T-cell (primary cell): ENCODE measurements at regions not wholly inside any gene's neighbourhood (a gene's known extent, or its start where the extent isn't known, plus 50 kb on each side); places are given as distances from the start of the nearest gene placed in this dataset.

Experiments used
- ATAC-seq, 4 experiments: fragments of 200-7000 bp in 3 of 4; fragments of 150-1000 bp in 1 of 4; cut with Tn5 transposase; replicated peaks in 1 of 4; 1 replicate in 3 of 4; 2 replicates in 1 of 4; pipeline ENCODE4 v1.10.0; 2021; ENCODE audit warnings: moderate library complexity in 3 of 4, mild to moderate bottlenecking in 2 of 4, moderate number of reproducible peaks in 1 of 4
- CTCF ChIA-PET, 2 donors: fragments of 300-600 bp; sonication (Branson Sonifier 250); formaldehyde crosslinking; loops; one replicate each; lab custom pipeline; 2022; ENCODE audit warnings: antibody characterized with exemption in 2 of 2; lab: Charles Lee
- POLR2A ChIA-PET, 2 donors: fragments of 300-600 bp; sonication (Branson Sonifier 250); formaldehyde crosslinking; loops; one replicate each; lab custom pipeline; 2022; ENCODE audit warnings: antibody characterized with exemption in 2 of 2; lab: Charles Lee
- DNase-seq, 35 experiments: peaks; one replicate each; pipeline versions ENCODE4 v3.0.0 to v3.0.0-alpha.2; 2013 to 2023
- H3K27ac ChIP-seq: one replicate; pipeline ENCODE4 v1.5.1; 2013; ENCODE audit warnings: low read length
- H3K27me3 ChIP-seq, 2 experiments: replicated peaks in 1 of 2; 1 replicate in 1 of 2; 2 replicates in 1 of 2; pipeline versions ENCODE4 v1.6.1 to v1.7.0; 2013; ENCODE audit warnings: low read length in 1 of 2, mixed read lengths in 1 of 2; ENCODE audit not compliant: control insufficient read depth in 2 of 2, insufficient read depth in 2 of 2; ENCODE audit errors: extremely low read depth in 1 of 2
- H3K36me3 ChIP-seq, 2 donors: 1 replicate in 1 of 2; 2 replicates in 1 of 2; pipeline versions ENCODE4 v1.6.1 to v1.7.0; 2013; ENCODE audit warnings: low read length in 1 of 2; ENCODE audit not compliant: control insufficient read depth in 2 of 2, insufficient read depth in 1 of 2; ENCODE audit errors: extremely low read depth in 1 of 2
- H3K4me1 ChIP-seq, 2 experiments: 1 replicate in 1 of 2; 2 replicates in 1 of 2; pipeline versions ENCODE4 v1.6.1 to v1.7.0; 2013; ENCODE audit warnings: low read length in 2 of 2, mixed read lengths in 1 of 2; ENCODE audit not compliant: insufficient read depth in 2 of 2, control insufficient read depth in 1 of 2; ENCODE audit errors: extremely low read depth in 1 of 2
- H3K4me3 ChIP-seq, 2 donors: 1 replicate in 1 of 2; 2 replicates in 1 of 2; pipeline versions ENCODE4 v1.5.1 to v1.7.0; 2013; ENCODE audit warnings: mild to moderate bottlenecking in 2 of 2, low read length in 1 of 2, moderate library complexity in 1 of 2; ENCODE audit not compliant: control insufficient read depth in 1 of 2; ENCODE audit errors: extremely low read depth in 1 of 2
- H3K9me3 ChIP-seq: 2 replicates; pipeline ENCODE4 v1.7.0; 2013
- H3K27ac Mint-ChIP-seq, 2 donors: one replicate each; pipeline ENCODE4 v1.8.0; 2020 to 2021; ENCODE audit warnings: mild to moderate bottlenecking in 2 of 2, mixed read lengths in 2 of 2
- H3K27me3 Mint-ChIP-seq, 2 donors: one replicate each; pipeline ENCODE4 v1.8.0; 2021 to 2022; ENCODE audit warnings: mixed read lengths in 2 of 2
- H3K36me3 Mint-ChIP-seq: one replicate; pipeline ENCODE4 v1.8.0; 2021; ENCODE audit warnings: mixed read lengths
- H3K4me1 Mint-ChIP-seq, 3 donors: one replicate each; pipeline ENCODE4 v1.8.0; 2020 to 2022; ENCODE audit warnings: mixed read lengths in 3 of 3, mild to moderate bottlenecking in 1 of 3
- H3K4me3 Mint-ChIP-seq, 3 donors: one replicate each; pipeline ENCODE4 v1.8.0; 2020 to 2022; ENCODE audit warnings: mild to moderate bottlenecking in 3 of 3, mixed read lengths in 3 of 3, moderate library complexity in 3 of 3
- H3K9me3 Mint-ChIP-seq, 3 donors: one replicate each; pipeline ENCODE4 v1.8.0; 2020 to 2022; ENCODE audit warnings: mixed read lengths in 3 of 3
- WGBS: methylation state at CpG from one replicate; pipeline ENCODE4 v1.1.5; 2013; ENCODE audit warnings: missing lambda C conversion rate; ENCODE audit not compliant: insufficient coverage; 5-methylcytosine and 5-hydroxymethylcytosine counted together

DNA sequence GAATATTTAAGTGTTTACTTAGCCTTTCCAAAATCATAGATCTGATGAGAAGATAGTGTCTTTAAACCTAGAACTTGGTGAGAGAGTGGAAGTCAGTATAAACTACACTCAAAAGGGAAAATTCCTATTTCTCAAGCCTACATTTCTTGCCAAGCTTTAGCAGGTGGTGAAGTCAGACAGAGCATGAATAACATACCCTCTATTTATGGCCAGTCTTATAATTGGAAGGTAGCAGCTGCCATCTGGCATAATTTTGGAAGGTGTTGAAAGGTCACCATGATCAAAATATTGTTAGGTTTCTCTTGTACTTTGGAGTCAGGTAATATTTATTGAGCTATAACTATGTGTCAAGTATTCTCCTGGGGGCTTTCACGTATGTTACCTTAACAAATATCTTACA lies 729.3 kb upstream of the KIF2B start:
- no peaks in the 10 kb centered on the region for H3K36me3 Mint-ChIP-seq
- no peak overlapping the region for H3K4me3 ChIP-seq
- H3K27ac Mint-ChIP-seq, result no peak overlapping the region
- POLR2A ChIA-PET, result no interaction called here
- H3K36me3 ChIP-seq, result no peaks in the 10 kb centered on the region
- ATAC-seq, result no peak
- H3K27me3 Mint-ChIP-seq, result no peaks in the 10 kb centered on the region
- H3K4me1 Mint-ChIP-seq, result no peaks in the 10 kb centered on the region
- DNase-seq, result no peak
- H3K9me3 Mint-ChIP-seq, result peaks cover 11 to 30% (median 24%) of the 10 kb centered on the region in 3 donors
- no peaks in the 10 kb centered on the region for H3K9me3 ChIP-seq
- H3K4me1 ChIP-seq, result no peaks in the 10 kb centered on the region
- CTCF ChIA-PET, result no interaction called here
- no peak overlapping the region for H3K4me3 Mint-ChIP-seq
- H3K27ac ChIP-seq, result no peak overlapping the region
- no CpG with 5 or more reads among the region's 1 CpG for WGBS
- no peaks in the 10 kb centered on the region for H3K27me3 ChIP-seq

DNA sequence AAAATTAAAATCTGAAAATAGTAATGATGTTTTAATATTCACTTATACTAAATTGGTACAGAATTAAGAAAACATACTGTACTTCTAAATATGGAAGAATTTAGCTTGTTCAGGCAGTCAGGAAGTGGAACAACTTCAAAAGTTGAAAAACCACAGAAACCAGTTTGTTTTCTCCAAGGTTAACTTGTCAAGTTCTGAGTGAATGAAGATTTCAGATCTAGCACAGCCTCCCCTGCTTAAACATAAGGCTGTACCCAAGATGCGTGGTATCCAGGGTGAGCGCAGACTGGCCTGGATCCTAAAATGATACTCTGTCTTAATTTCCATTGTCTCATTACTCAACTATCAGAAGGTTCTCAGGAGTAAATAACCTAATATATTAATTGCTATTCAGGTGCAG lies 730.7 kb upstream of the KIF2B start:
- Mint-ChIP-seq H3K27ac (no peak overlapping the region), H3K36me3 (no peaks in the 10 kb centered on the region), H3K4me1 (no peaks in the 10 kb centered on the region), H3K27me3 (no peaks in the 10 kb centered on the region), H3K9me3 (peaks cover 5 to 27% (median 24%) of the 10 kb centered on the region in 3 donors), H3K4me3 (no peak overlapping the region)
- Histone ChIP-seq H3K27me3 (no peaks in the 10 kb centered on the region), H3K4me3 (no peak overlapping the region), H3K36me3 (no peaks in the 10 kb centered on the region), H3K27ac (no peak overlapping the region), H3K9me3 (no peaks in the 10 kb centered on the region), H3K4me1 (no peaks in the 10 kb centered on the region)
- ChIA-PET CTCF (no interaction called here), POLR2A (no interaction called here)
- no peak for ATAC-seq
- WGBS, result 82% methylated on average over 2 of the region's 2 CpGs
- no peak for DNase-seq

DNA sequence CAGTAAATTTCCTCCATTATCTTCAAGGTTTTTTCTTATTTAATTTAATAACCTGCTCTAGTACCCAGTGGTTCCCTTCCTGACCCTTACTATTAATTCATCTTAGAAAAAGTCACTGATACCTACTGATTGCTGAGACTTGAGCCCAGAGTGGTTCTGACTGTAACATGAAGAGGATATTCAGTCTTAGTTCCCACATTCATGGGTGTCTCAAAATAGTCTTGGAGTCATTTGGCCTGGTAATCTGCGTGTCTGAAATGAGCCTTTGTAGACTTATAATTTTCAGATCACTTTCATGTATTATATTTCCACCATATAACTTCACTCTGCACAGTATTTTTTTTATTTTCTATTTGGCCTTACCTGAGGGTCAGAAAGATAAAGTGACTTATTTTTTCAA lies 732.0 kb upstream of the KIF2B start:
- Mint-ChIP-seq H3K9me3 (peaks cover 9 to 23% (median 21%) of the 10 kb centered on the region in 3 donors), H3K27me3 (no peaks in the 10 kb centered on the region), H3K4me1 (no peaks in the 10 kb centered on the region), H3K27ac (no peak overlapping the region), H3K4me3 (no peak overlapping the region), H3K36me3 (no peaks in the 10 kb centered on the region)
- Histone ChIP-seq H3K9me3 (no peaks in the 10 kb centered on the region), H3K27ac (no peak overlapping the region), H3K36me3 (no peaks in the 10 kb centered on the region), H3K4me1 (no peaks in the 10 kb centered on the region), H3K27me3 (no peaks in the 10 kb centered on the region), H3K4me3 (no peak overlapping the region)
- POLR2A ChIA-PET, result no interaction called here
- CTCF ChIA-PET, result no interaction called here
- no peak for ATAC-seq
- no peak for DNase-seq
- WGBS, result no CpG with 5 or more reads among the region's 1 CpG

DNA sequence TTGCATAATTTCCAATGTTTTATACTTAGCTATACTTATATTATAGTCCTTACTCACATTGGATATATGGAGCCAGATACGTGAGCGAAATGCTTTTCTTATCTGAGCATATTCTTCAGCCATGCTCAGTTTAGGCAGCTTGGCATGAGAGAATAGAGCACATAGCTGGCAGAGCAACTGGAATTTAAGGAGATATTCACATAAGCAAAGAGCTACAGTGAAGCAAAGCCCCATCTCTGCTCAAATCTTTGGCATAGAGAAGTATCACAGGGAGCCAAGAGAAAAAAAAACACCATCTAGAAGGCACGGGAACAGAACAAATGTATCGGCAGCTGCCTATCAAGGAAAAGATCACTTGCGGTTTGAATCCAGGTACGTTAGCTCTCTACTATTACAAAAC lies 734.2 kb upstream of the KIF2B start:
- Mint-ChIP-seq H3K27me3 (no peaks in the 10 kb centered on the region), H3K4me3 (no peak overlapping the region), H3K9me3 (peaks cover 9 to 20% (median 13%) of the 10 kb centered on the region in 3 donors), H3K27ac (no peak overlapping the region), H3K36me3 (no peaks in the 10 kb centered on the region), H3K4me1 (no peaks in the 10 kb centered on the region)
- ATAC-seq (no peak), DNase-seq (no peak)
- ChIA-PET CTCF (no interaction called here), POLR2A (interaction anchor here in 1 of 2 donors (0.6 kb wide), 1 partner anchor 139 kb away, joined by 3 read pairs; no protein-coding TSS in a partner anchor)
- no CpG with 5 or more reads among the region's 6 CpGs for WGBS
- H3K27me3 ChIP-seq, result no peaks in the 10 kb centered on the region
- no peaks in the 10 kb centered on the region for H3K9me3 ChIP-seq
- H3K4me1 ChIP-seq, result no peaks in the 10 kb centered on the region
- H3K36me3 ChIP-seq, result no peaks in the 10 kb centered on the region
- H3K4me3 ChIP-seq, result no peak overlapping the region
- H3K27ac ChIP-seq, result no peak overlapping the region

DNA sequence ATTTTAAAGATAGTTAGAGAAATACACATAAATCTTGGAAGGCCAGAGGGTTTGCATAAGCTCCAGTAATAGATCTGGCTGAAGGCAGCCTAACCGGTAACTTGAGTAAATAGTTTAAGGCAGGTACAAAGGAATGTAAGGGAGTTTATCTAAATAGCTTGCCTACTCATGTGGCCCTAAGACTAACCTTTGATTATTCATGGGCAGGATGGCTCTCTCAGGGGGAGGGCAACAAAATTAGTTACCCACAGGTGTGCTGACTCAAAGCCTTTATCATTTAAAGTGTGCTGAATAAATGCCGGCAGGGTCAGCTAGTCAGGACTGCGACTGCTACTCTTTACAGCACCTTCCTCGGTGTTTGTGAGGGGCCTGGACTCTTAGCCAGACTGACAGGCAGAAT lies 761.3 kb upstream of the KIF2B start:
- 44% methylated on average over 2 of the region's 4 CpGs for WGBS
- Mint-ChIP-seq H3K4me3 (no peak overlapping the region), H3K36me3 (no peaks in the 10 kb centered on the region), H3K27ac (no peak overlapping the region), H3K9me3 (peaks cover 15 to 26% (median 22%) of the 10 kb centered on the region in 3 donors), H3K4me1 (no peaks in the 10 kb centered on the region), H3K27me3 (no peaks in the 10 kb centered on the region)
- POLR2A ChIA-PET, result no interaction called here
- no peaks in the 10 kb centered on the region for H3K36me3 ChIP-seq
- H3K27ac ChIP-seq, result no peak overlapping the region
- DNase-seq (no peak), ATAC-seq (no peak)
- H3K4me3 ChIP-seq, result no peak overlapping the region
- CTCF ChIA-PET, result no interaction called here
- no peaks in the 10 kb centered on the region for H3K27me3 ChIP-seq
- no peaks in the 10 kb centered on the region for H3K4me1 ChIP-seq
- H3K9me3 ChIP-seq, result no peaks in the 10 kb centered on the region

DNA sequence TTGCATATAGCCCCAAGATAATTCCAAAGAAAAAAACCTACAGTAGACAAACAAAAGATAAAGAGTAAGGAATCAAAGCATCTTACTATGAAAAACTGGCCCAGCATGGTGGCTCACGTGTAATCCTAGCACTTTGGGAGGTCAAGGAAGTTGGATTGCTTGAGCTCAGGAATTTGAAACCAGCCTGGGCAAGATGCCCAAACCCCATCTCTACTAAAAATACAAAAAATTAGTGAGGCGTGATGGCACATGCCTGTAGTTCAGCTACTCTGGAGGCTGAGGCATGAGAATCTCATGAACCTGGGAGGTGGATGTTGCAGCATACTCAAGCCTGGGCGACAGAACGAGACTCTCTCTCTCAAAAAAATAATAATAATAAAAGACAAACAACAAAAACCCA lies 764.7 kb upstream of the KIF2B start:
- Mint-ChIP-seq H3K27me3 (no peaks in the 10 kb centered on the region), H3K36me3 (no peaks in the 10 kb centered on the region), H3K9me3 (peaks cover 6 to 31% (median 27%) of the 10 kb centered on the region in 3 donors), H3K27ac (no peak overlapping the region), H3K4me3 (no peak overlapping the region), H3K4me1 (no peaks in the 10 kb centered on the region)
- no peaks in the 10 kb centered on the region for H3K4me1 ChIP-seq
- no peaks in the 10 kb centered on the region for H3K9me3 ChIP-seq
- ChIA-PET CTCF (no interaction called here), POLR2A (no interaction called here)
- no peak for DNase-seq
- no peak for ATAC-seq
- no peaks in the 10 kb centered on the region for H3K36me3 ChIP-seq
- H3K27me3 ChIP-seq, result no peaks in the 10 kb centered on the region
- no peak overlapping the region for H3K4me3 ChIP-seq
- no CpG with 5 or more reads among the region's 4 CpGs for WGBS
- no peak overlapping the region for H3K27ac ChIP-seq

DNA sequence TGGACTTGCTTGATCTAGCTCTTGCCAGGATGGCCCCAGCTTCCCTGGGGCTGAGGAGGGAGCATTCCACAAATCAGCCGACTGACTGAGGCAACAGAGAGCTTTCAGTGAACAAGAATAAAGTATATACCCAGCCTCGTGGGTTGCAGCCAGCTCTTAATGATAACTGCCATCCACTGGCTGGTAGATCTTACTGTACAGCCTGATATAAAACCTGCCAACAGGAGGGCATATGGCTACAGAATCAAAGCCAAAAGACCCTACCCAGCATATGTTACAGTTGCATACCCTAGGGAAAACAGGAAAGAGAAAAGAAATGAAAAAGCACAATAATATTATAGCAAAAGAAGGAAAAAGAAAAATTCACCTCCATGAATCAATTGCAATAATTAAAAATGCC lies 775.9 kb upstream of the KIF2B start:
- POLR2A ChIA-PET, result no interaction called here
- WGBS, result 67% methylated on average over 1 of the region's 2 CpGs
- DNase-seq (no peak), ATAC-seq (no peak)
- Mint-ChIP-seq H3K4me1 (no peaks in the 10 kb centered on the region), H3K36me3 (no peaks in the 10 kb centered on the region), H3K27me3 (no peaks in the 10 kb centered on the region), H3K9me3 (peaks cover 16 to 19% (median 19%) of the 10 kb centered on the region in 3 donors), H3K27ac (no peak overlapping the region), H3K4me3 (no peak overlapping the region)
- Histone ChIP-seq H3K9me3 (peaks cover 2% of the 10 kb centered on the region), H3K4me3 (no peak overlapping the region), H3K27ac (no peak overlapping the region), H3K4me1 (no peaks in the 10 kb centered on the region), H3K36me3 (no peaks in the 10 kb centered on the region), H3K27me3 (no peaks in the 10 kb centered on the region)
- CTCF ChIA-PET, result no interaction called here
